Testis (tissue), 2 donors: ENCODE measurements at regions not wholly inside any gene's neighbourhood (a gene's known extent, or its start where the extent isn't known, plus 50 kb on each side); places are given as distances from the start of the nearest gene placed in this dataset.

ENCODE experiments used
- POLR2A ChIP-seq: fragments of 450-650 bp; IDR thresholded peaks from one replicate; pipeline ENCODE4 v1.6.1; 2017; ENCODE audit warnings: antibody characterized with exemption, mild to moderate bottlenecking, moderate library complexity
- TF ChIP-seq, protein P1 (sequence below), 3 experiments: fragments of 450-650 bp in 2 of 3; fragments of 200-600 bp in 1 of 3; sonication (generic) in 1 of 3; IDR thresholded peaks; one replicate each; pipeline ENCODE4 v1.5.1; 2016 to 2019; ENCODE audit warnings: antibody characterized with exemption in 3 of 3, mild to moderate bottlenecking in 2 of 3, moderate library complexity in 1 of 3

- TF ChIP-seq, protein P1, sequence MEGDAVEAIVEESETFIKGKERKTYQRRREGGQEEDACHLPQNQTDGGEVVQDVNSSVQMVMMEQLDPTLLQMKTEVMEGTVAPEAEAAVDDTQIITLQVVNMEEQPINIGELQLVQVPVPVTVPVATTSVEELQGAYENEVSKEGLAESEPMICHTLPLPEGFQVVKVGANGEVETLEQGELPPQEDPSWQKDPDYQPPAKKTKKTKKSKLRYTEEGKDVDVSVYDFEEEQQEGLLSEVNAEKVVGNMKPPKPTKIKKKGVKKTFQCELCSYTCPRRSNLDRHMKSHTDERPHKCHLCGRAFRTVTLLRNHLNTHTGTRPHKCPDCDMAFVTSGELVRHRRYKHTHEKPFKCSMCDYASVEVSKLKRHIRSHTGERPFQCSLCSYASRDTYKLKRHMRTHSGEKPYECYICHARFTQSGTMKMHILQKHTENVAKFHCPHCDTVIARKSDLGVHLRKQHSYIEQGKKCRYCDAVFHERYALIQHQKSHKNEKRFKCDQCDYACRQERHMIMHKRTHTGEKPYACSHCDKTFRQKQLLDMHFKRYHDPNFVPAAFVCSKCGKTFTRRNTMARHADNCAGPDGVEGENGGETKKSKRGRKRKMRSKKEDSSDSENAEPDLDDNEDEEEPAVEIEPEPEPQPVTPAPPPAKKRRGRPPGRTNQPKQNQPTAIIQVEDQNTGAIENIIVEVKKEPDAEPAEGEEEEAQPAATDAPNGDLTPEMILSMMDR (IDR thresholded peaks at IDR 0.05): peak in 2 of 3 experiments; percentile 19 to 27
- TF ChIP-seq POLR2A: no peak
Observed at GRCh38 chrX:34300871-34301270, 168.8 kb upstream of the FAM47A start.
